H1 (cell line): ENCODE measurements at regions not wholly inside any gene's neighbourhood (a gene's known extent, or its start where the extent isn't known, plus 50 kb on each side); places are given as distances from the start of the nearest gene placed in this dataset.

Source experiments
- CTCF ChIA-PET: fragments of 300-600 bp; sonication (Branson Sonifier 250); formaldehyde crosslinking; loops from one replicate; lab custom pipeline; 2021; ENCODE audit not compliant: partially characterized antibody; lab: Charles Lee
- POLR2A ChIA-PET: fragments of 300-600 bp; sonication (Branson Sonifier 250); formaldehyde crosslinking; loops from one replicate; lab custom pipeline; 2021; ENCODE audit warnings: inconsistent platforms; ENCODE audit not compliant: partially characterized antibody; lab: Charles Lee
- DNase-seq, 2 experiments: peaks; one replicate each; pipeline versions ENCODE4 v3.0.0 to v3.0.0-alpha.2; 2010 to 2022; ENCODE audit warnings: low spot score in 2 of 2, low read depth in 1 of 2, mixed read lengths in 1 of 2
- FAIRE-seq: peaks from 2 replicates; lab custom pipeline; 2011; peaks lifted over from hg19 to GRCh38; lab: Jason Lieb, UNC
- H2AFZ ChIP-seq: 2 replicates; pipeline ENCODE4 v1.8.1; 2012; ENCODE audit warnings: low read length, inconsistent platforms
- H2AK5ac ChIP-seq: 2 replicates; pipeline ENCODE4 v1.6.1; 2013; ENCODE audit warnings: low read depth, low read length
- H2BK120ac ChIP-seq: replicated peaks from 2 replicates; pipeline ENCODE3; 2013; ENCODE audit warnings: low read depth, low read length, inconsistent platforms
- H2BK12ac ChIP-seq: 2 replicates; pipeline ENCODE4 v1.6.1; 2013; ENCODE audit warnings: low read depth, low read length
- H2BK15ac ChIP-seq: 2 replicates; pipeline ENCODE4 v1.6.1; 2013; ENCODE audit warnings: low read length
- H2BK20ac ChIP-seq: 2 replicates; pipeline ENCODE4 v1.6.1; 2013; ENCODE audit warnings: low read length
- H2BK5ac ChIP-seq: 2 replicates; pipeline ENCODE4 v1.6.1; 2013; ENCODE audit warnings: low read depth, low read length
- H3K14ac ChIP-seq: 2 replicates; pipeline ENCODE4 v1.6.1; 2013; ENCODE audit warnings: inconsistent platforms; ENCODE audit not compliant: insufficient read length
- H3K18ac ChIP-seq: 2 replicates; pipeline ENCODE4 v1.6.1; 2013; ENCODE audit warnings: low read length; ENCODE audit errors: extremely low read depth
- H3K23ac ChIP-seq: 2 replicates; pipeline ENCODE4 v1.6.1; 2013; ENCODE audit warnings: inconsistent platforms; ENCODE audit not compliant: insufficient read length
- H3K23me2 ChIP-seq: 2 replicates; pipeline ENCODE4 v1.6.1; 2013; ENCODE audit warnings: low read depth, low read length
- H3K27ac ChIP-seq: 2 replicates; pipeline ENCODE4 v1.6.1; 2011; ENCODE audit warnings: low read depth, low read length, inconsistent platforms
- H3K27me3 ChIP-seq, 4 experiments: replicated peaks in 1 of 4; 1 replicate in 1 of 4; 2 replicates in 3 of 4; pipeline versions ENCODE4 v1.6.1 to v1.8.1; 2011 to 2013; ENCODE audit warnings: low read length in 3 of 4, mild to moderate bottlenecking in 3 of 4, inconsistent platforms in 2 of 4, mixed read lengths in 2 of 4, moderate library complexity in 1 of 4; ENCODE audit not compliant: control insufficient read depth in 3 of 4, insufficient read depth in 3 of 4; ENCODE audit errors: extremely low read depth in 1 of 4
- H3K36me3 ChIP-seq, 4 experiments: 2 replicates each; pipeline versions ENCODE4 v1.6.1 to v1.8.1; 2011 to 2013; ENCODE audit warnings: mild to moderate bottlenecking in 4 of 4, low read length in 3 of 4, moderate library complexity in 2 of 4, control low read depth in 1 of 4, inconsistent platforms in 1 of 4; ENCODE audit not compliant: insufficient read depth in 4 of 4, control insufficient read depth in 2 of 4
- H3K4ac ChIP-seq: replicated peaks from 2 replicates; pipeline ENCODE3; 2013; ENCODE audit warnings: low read length, low read depth, mixed read lengths, inconsistent platforms; ENCODE audit not compliant: insufficient read length
- H3K4me1 ChIP-seq, 4 experiments: replicated peaks in 1 of 4; 1 replicate in 1 of 4; 2 replicates in 3 of 4; pipeline versions ENCODE4 v1.6.1 to v1.8.1; 2011 to 2013; ENCODE audit warnings: low read length in 3 of 4, inconsistent platforms in 2 of 4, mixed read lengths in 1 of 4; ENCODE audit not compliant: insufficient read depth in 4 of 4, control insufficient read depth in 3 of 4
- H3K4me2 ChIP-seq, 2 experiments: 2 replicates each; pipeline versions ENCODE4 v1.6.1 to v1.8.1; 2011 to 2013; ENCODE audit warnings: low read depth in 2 of 2, low read length in 2 of 2, control low read depth in 1 of 2, inconsistent platforms in 1 of 2, mild to moderate bottlenecking in 1 of 2; ENCODE audit not compliant: insufficient read depth in 1 of 2
- H3K4me3 ChIP-seq, 4 experiments: fragments of 200-600, 300-600 bp in 1 of 4; sonication (generic), shearing (Covaris generic), sonication (Bioruptor Twin) in 1 of 4; 2 replicates each; pipeline versions ENCODE4 v1.5.1 to v1.8.1; 2011 to 2016; ENCODE audit warnings: low read length in 4 of 4, low read depth in 3 of 4, control low read depth in 2 of 4, inconsistent platforms in 2 of 4, mild to moderate bottlenecking in 2 of 4, mixed read lengths in 1 of 4, moderate library complexity in 1 of 4; ENCODE audit not compliant: insufficient read depth in 2 of 4; ENCODE audit errors: extremely low read depth in 1 of 4
- H3K56ac ChIP-seq: replicated peaks from 2 replicates; pipeline ENCODE3; 2013; ENCODE audit warnings: low read depth, mild to moderate bottlenecking, mixed read lengths, low read length, inconsistent platforms; ENCODE audit not compliant: insufficient read length
- H3K79me1 ChIP-seq: 2 replicates; pipeline ENCODE4 v1.6.1; 2013; ENCODE audit warnings: low read depth, low read length, control low read depth
- H3K79me2 ChIP-seq, 2 experiments: 2 replicates each; pipeline versions ENCODE4 v1.6.1 to v1.8.1; 2012 to 2013; ENCODE audit warnings: low read length in 2 of 2, mild to moderate bottlenecking in 2 of 2, inconsistent platforms in 1 of 2; ENCODE audit not compliant: insufficient read depth in 2 of 2, control insufficient read depth in 1 of 2
- H3K9ac ChIP-seq, 4 experiments: replicated peaks in 1 of 4; 1 replicate in 1 of 4; 2 replicates in 3 of 4; pipeline versions ENCODE4 v1.6.1 to v1.8.1; 2011 to 2013; ENCODE audit warnings: low read depth in 3 of 4, low read length in 3 of 4, control low read depth in 2 of 4, mild to moderate bottlenecking in 2 of 4, moderate library complexity in 2 of 4, inconsistent platforms in 1 of 4; ENCODE audit errors: extremely low read depth in 1 of 4
- H3K9me3 ChIP-seq, 2 experiments: 2 replicates each; pipeline versions ENCODE4 v1.6.1 to v1.8.1; 2012 to 2013; ENCODE audit warnings: mild to moderate bottlenecking in 2 of 2, moderate library complexity in 2 of 2, control low read depth in 1 of 2, inconsistent platforms in 1 of 2, low read depth in 1 of 2, low read length in 1 of 2, mixed read lengths in 1 of 2; ENCODE audit not compliant: insufficient read depth in 2 of 2
- H4K20me1 ChIP-seq, 2 experiments: replicated peaks in 1 of 2; 2 replicates each; pipeline versions ENCODE3 to v1.8.1; 2011 to 2013; ENCODE audit warnings: inconsistent platforms in 2 of 2, low read length in 2 of 2, mild to moderate bottlenecking in 1 of 2; ENCODE audit not compliant: insufficient read depth in 2 of 2, control insufficient read depth in 1 of 2
- H4K5ac ChIP-seq: 2 replicates; pipeline ENCODE4 v1.6.1; 2013; ENCODE audit warnings: low read length, low read depth, mixed read lengths, inconsistent platforms; ENCODE audit not compliant: insufficient read length
- H4K8ac ChIP-seq: 2 replicates; pipeline ENCODE4 v1.8.0; 2013; ENCODE audit warnings: mild to moderate bottlenecking, moderate library complexity, low read length, inconsistent platforms; ENCODE audit not compliant: insufficient read depth; ENCODE audit errors: extremely low read depth
- H4K91ac ChIP-seq: replicated peaks from 2 replicates; pipeline ENCODE3; 2013; ENCODE audit warnings: low read length, mixed read lengths, inconsistent platforms; ENCODE audit not compliant: insufficient read length
- BCL11A ChIP-seq, 2 experiments: IDR thresholded peaks; one replicate each; pipeline ENCODE4 v1.6.1; 2011; ENCODE audit warnings: low read depth in 2 of 2, low read length in 2 of 2, mild to moderate bottlenecking in 2 of 2
- BRCA1 ChIP-seq: IDR thresholded peaks from 2 replicates; pipeline ENCODE4 v1.6.1; 2012; ENCODE audit warnings: low read depth, low read length, improper control_type of control experiment
- CEBPB ChIP-seq: IDR thresholded peaks from 2 replicates; pipeline ENCODE4 v1.6.1; 2012; ENCODE audit warnings: low read depth, low read length
- CHD1 ChIP-seq: IDR thresholded peaks from 2 replicates; pipeline ENCODE4 v1.6.1; 2012; ENCODE audit warnings: low read depth, low read length, improper control_type of control experiment
- KDM4A ChIP-seq: IDR thresholded peaks from one replicate; pipeline ENCODE4 v1.7.1; 2012; ENCODE audit warnings: low read depth, mild to moderate bottlenecking, moderate library complexity, low read length, inconsistent platforms; ENCODE audit not compliant: severe bottlenecking
- NRF1 ChIP-seq: IDR thresholded peaks from 2 replicates; pipeline ENCODE4 v1.6.1; 2011; ENCODE audit warnings: mild to moderate bottlenecking, low read depth, low read length, improper control_type of control experiment
- POLR2AphosphoS5 ChIP-seq: IDR thresholded peaks from 2 replicates; pipeline ENCODE4 v1.6.1; 2011; ENCODE audit warnings: low read depth, low read length
- RAD21 ChIP-seq, 2 experiments: IDR thresholded peaks in 1 of 2; conservative IDR thresholded peaks in 1 of 2; 2 replicates each; pipeline ENCODE4 v1.6.1; 2011; ENCODE audit warnings: low read depth in 2 of 2, low read length in 2 of 2, improper control_type of control experiment in 1 of 2, inconsistent platforms in 1 of 2, mild to moderate bottlenecking in 1 of 2, moderate library complexity in 1 of 2
- RNF2 ChIP-seq: fragments of 200-900, 300-1000 bp; sonication (generic); IDR thresholded peaks from 2 replicates; pipeline ENCODE4 v1.7.1; 2016; ENCODE audit warnings: borderline replicate concordance, low read depth, mild to moderate bottlenecking, antibody characterized with exemption, low read length; ENCODE audit not compliant: poor library complexity, severe bottlenecking; ENCODE audit errors: missing control alignments
- SRF ChIP-seq: IDR thresholded peaks from 2 replicates; pipeline ENCODE4 v1.6.1; 2011; ENCODE audit warnings: mild to moderate bottlenecking, low read depth, low read length, moderate library complexity
- WGBS, 2 experiments: shearing (Covaris generic) in 1 of 2; methylation state at CpG; one replicate each; pipeline versions ENCODE4 v1.1.6 to v1.1.7; 2013 to 2015; ENCODE audit warnings: low lambda C conversion rate in 2 of 2, mixed read lengths in 2 of 2, inconsistent platforms in 1 of 2, low coverage in 1 of 2, missing lambda C conversion rate in 1 of 2; ENCODE audit not compliant: insufficient replicate concordance in 2 of 2, insufficient coverage in 1 of 2, insufficient read length in 1 of 2; ENCODE audit errors: extremely low coverage in 1 of 2, missing lambda C conversion rate in 1 of 2; 5-methylcytosine and 5-hydroxymethylcytosine counted together
- TF ChIP-seq, protein P1 (sequence below): IDR thresholded peaks from 2 replicates; pipeline ENCODE4 v1.6.1; 2011; ENCODE audit warnings: low read length, improper control_type of control experiment

DNA sequence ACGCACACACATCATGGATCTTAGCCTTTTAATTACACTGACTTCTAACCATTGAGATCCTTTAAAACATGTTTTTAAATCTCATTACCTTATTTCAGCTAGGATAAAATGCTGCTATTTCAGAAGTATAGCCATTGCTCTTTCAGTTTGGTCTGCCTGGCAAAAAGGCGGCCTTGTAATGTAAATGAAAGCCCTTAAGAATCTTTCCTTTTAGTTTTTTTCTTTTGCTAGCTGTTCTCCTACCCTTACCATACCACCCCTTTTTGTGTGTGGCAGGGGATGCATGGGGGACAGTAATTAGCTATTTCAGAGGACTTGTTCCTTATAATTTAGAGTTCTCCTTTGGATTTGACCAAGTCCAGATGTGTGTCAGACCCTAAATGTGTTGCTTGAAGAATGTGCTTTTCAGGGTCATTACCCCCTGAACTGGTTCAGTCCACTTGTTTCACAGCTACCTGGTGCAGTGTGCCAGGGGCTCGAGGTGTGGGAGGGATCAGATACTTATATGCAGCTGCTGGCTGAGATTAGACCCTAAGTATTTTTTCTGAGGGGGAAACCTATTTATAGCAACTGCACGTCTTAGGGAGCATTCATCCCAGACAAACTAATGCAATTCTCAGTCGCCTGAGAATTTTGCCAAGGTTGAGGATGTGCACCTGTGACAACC, 986.8 kb downstream of the NLGN4Y start:
- peaks cover 0 to 7% (median 1%) of the 10 kb centered on the region in 4 experiments; a peak in 3 of 7 replicates for H3K4me1 ChIP-seq
- TF ChIP-seq RNF2 (no peak), SRF (no peak), NRF1 (no peak), BCL11A (IDR thresholded peaks at IDR 0.05; ENCODE audit: low read depth in 2 of 2, low read length in 2 of 2) (no peak), POLR2AphosphoS5 (no peak), BRCA1 (no peak), RAD21 (IDR thresholded peaks at IDR 0.05 in 1 of 2, conservative IDR thresholded peaks at IDR 0.05 in 1 of 2; ENCODE audit: low read depth in 2 of 2, low read length in 2 of 2) (no peak), KDM4A (no peak), CEBPB (no peak), CHD1 (no peak)
- TF ChIP-seq, protein P1, sequence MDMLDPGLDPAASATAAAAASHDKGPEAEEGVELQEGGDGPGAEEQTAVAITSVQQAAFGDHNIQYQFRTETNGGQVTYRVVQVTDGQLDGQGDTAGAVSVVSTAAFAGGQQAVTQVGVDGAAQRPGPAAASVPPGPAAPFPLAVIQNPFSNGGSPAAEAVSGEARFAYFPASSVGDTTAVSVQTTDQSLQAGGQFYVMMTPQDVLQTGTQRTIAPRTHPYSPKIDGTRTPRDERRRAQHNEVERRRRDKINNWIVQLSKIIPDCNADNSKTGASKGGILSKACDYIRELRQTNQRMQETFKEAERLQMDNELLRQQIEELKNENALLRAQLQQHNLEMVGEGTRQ: no peak

More for the DNA sequence above, 986.8 kb downstream of the NLGN4Y start:
- H3K79me2 ChIP-seq: no peaks in the 10 kb centered on the region
- H4K5ac ChIP-seq: peak overlapping the region; percentile 83
- H3K4me3 ChIP-seq: peak overlapping the region in 1 of 4 experiments; percentile 40; a peak in 3 of 8 replicates
- no peak overlapping the region for H4K8ac ChIP-seq
- no peak overlapping the region for H2BK15ac ChIP-seq
- peak overlapping the region; percentile 87 for H3K4ac ChIP-seq
- ChIA-PET CTCF (interaction anchor here (0.7 to 1.4 kb wide), 2 partner anchors 14 to 47 kb away, joined by 3 read pairs; no protein-coding TSS in a partner anchor), POLR2A (no interaction called here)
- no peaks in the 10 kb centered on the region for H3K27me3 ChIP-seq
- peak overlapping the region; percentile 99; the same call in 1 of the 2 replicates for H2BK5ac ChIP-seq
- no peak overlapping the region; a peak in 1 of 7 replicates for H3K9ac ChIP-seq
- peak overlapping the region; percentile 93; the same call in 1 of the 2 replicates for H2BK20ac ChIP-seq
- H3K23me2 ChIP-seq: no peaks in the 10 kb centered on the region
- FAIRE-seq: peak; percentile 32
- no peaks in the 10 kb centered on the region for H3K36me3 ChIP-seq
- no peak overlapping the region for H3K23ac ChIP-seq
- no peak for DNase-seq
- 38% methylated on average over 5 of the region's 5 CpGs; no CpG with 5 or more reads in 1 of the 2 experiments for WGBS, 2 experiments
- H3K27ac ChIP-seq: no peak overlapping the region; the same call in 1 of the 2 replicates
- H3K18ac ChIP-seq: peak overlapping the region; percentile 90
- H3K4me2 ChIP-seq: peak overlapping the region; percentile 28 to 80; a peak in 3 of 4 replicates
- H2BK12ac ChIP-seq: no peak overlapping the region; the same call in 1 of the 2 replicates
- peak overlapping the region; percentile 94 for H2BK120ac ChIP-seq
- H2AFZ ChIP-seq: no peak overlapping the region
- H3K14ac ChIP-seq: no peak overlapping the region
- peak overlapping the region; percentile 82 for H3K56ac ChIP-seq
- H2AK5ac ChIP-seq: 0 out of 2 replicates have a peak overlapping the region, but pooled peaks have one; percentile 75
- no peaks in the 10 kb centered on the region for H3K79me1 ChIP-seq
- peak overlapping the region; percentile 96 for H4K91ac ChIP-seq
- H3K9me3 ChIP-seq: peaks cover 0 to 5% of the 10 kb centered on the region in 2 experiments; a peak in 2 of 4 replicates
- no peaks in the 10 kb centered on the region for H4K20me1 ChIP-seq
